HFF-Myc (cell line): ENCODE measurements at regions not wholly inside any gene's neighbourhood (a gene's known extent, or its start where the extent isn't known, plus 50 kb on each side); places are given as distances from the start of the nearest gene placed in this dataset.
A peak's percentile ranks its signal among the peaks of the same experiment; 100 is the strongest.

Experiments used
- DNase-seq: peaks from one replicate; pipeline ENCODE4 v3.0.0-alpha.2; 2011; ENCODE audit warnings: low read depth; ENCODE audit errors: extremely low read depth
- H3K4me3 ChIP-seq: replicated peaks from 2 replicates; pipeline ENCODE4 v1.5.1; 2011; ENCODE audit warnings: low read depth, mild to moderate bottlenecking, control low read depth, low read length
- TF ChIP-seq, protein P1 (sequence below): IDR thresholded peaks from 2 replicates; pipeline ENCODE4 v1.5.1; 2012; ENCODE audit warnings: mild to moderate bottlenecking, low read depth, low read length, control low read depth; ENCODE audit errors: missing control alignments

DNA sequence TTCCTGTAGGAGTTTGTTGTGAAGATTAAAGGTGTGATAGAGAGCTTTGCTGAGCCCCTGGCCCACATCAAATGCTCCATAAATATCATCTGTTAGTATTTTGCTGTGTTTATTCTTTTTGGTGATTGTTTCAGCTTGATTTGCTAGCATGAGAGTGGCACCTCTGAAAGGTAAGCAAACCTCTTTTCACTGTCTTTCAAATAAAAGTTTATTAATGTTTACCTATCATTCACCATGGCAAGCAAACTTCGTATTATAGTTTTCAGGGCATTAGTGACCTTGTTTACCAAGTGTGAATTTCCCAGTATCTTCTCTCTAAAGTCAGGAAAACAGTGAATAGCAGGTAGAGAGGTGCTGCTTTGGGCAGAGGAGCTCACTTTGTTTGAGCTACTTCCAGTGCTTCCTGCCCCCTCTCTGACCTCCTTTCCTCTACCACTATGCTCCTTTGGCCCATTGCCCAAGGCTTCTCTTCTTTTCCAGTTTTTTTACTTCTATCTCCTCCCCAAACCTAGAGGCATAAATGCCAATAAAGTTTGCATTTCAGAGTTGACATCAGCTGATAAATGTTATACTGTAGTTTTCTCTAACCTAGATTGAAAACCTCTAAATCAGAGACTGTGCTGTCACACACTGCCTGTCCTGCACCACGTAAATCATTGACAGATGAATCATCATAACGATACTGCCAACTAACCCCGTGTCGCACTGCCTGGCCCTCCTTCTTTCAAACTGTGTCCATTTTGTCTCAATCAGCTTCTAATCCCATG, 569.0 kb downstream of the TUSC7 start:
- TF ChIP-seq, protein P1, sequence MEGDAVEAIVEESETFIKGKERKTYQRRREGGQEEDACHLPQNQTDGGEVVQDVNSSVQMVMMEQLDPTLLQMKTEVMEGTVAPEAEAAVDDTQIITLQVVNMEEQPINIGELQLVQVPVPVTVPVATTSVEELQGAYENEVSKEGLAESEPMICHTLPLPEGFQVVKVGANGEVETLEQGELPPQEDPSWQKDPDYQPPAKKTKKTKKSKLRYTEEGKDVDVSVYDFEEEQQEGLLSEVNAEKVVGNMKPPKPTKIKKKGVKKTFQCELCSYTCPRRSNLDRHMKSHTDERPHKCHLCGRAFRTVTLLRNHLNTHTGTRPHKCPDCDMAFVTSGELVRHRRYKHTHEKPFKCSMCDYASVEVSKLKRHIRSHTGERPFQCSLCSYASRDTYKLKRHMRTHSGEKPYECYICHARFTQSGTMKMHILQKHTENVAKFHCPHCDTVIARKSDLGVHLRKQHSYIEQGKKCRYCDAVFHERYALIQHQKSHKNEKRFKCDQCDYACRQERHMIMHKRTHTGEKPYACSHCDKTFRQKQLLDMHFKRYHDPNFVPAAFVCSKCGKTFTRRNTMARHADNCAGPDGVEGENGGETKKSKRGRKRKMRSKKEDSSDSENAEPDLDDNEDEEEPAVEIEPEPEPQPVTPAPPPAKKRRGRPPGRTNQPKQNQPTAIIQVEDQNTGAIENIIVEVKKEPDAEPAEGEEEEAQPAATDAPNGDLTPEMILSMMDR = no peak
- DNase-seq = peak; percentile 1
- no peak overlapping the region for H3K4me3 ChIP-seq

- TF ChIP-seq, protein P1 = no peak
- no peak overlapping the region for H3K4me3 ChIP-seq
- peak; percentile 6 for DNase-seq
Measured at GRCh38 chr3:117281371-117281770, 571.8 kb downstream of the TUSC7 start.

DNA sequence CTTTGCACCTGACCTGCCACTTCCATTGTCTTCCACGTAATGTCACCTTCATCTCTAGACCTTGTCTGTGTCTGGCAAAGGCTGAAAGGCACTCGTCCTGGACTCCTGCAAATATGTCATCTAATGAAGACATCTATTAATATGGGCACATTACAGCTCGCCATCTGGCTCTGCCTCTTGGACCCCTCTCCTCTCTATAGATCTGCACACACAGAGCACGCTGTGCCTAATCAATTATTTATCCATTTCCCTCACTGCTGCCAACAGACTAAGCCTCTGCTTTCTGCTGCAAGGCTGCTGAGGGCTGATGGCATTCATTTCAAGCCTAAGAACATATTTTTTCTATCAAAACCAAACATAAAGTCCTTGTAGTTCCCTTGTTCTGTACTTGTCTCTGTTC, 573.0 kb downstream of the TUSC7 start:
- no peak for DNase-seq
- TF ChIP-seq, protein P1 = no peak
- H3K4me3 ChIP-seq = no peak overlapping the region

DNA sequence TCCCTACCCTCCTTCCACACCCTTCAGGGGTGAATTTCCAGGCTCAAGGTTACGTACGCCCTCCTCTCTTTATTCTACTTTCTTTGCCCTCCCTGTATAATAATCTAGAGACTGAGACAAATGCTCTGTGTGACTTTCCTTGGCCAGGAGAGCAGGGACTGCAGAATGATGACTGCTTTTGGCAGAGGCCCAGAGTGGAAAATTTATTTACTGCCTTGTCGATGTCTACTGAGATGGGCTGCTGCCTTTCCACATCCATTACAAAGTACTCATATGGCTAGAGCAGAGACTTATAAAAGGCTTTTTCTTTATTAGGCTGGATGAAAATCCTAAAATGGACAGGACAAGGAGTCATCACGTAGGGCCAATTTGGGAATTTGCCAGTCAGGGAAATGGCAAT, 576.2 kb downstream of the TUSC7 start:
- DNase-seq = no peak
- TF ChIP-seq, protein P1 = no peak
- no peak overlapping the region for H3K4me3 ChIP-seq

DNA sequence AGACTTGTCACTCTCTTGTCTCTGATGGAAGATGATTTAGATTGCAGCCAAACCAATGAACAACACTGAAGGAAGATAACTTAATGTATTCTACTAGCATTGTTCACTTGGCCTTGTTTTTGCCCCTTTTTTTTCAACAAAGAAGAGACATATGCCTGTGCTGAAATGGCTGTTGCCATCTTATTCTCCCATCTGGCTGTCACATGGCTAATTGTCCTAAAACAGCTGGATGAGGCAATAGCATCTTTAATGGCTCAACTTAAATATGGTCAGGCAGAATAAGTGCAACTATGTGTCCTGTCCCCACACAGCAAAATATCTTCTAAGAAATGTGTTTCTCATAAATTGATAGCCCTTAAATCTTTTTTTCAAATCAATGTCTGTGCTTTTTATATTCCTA, 576.9 kb downstream of the TUSC7 start:
- no peak overlapping the region for H3K4me3 ChIP-seq

DNA sequence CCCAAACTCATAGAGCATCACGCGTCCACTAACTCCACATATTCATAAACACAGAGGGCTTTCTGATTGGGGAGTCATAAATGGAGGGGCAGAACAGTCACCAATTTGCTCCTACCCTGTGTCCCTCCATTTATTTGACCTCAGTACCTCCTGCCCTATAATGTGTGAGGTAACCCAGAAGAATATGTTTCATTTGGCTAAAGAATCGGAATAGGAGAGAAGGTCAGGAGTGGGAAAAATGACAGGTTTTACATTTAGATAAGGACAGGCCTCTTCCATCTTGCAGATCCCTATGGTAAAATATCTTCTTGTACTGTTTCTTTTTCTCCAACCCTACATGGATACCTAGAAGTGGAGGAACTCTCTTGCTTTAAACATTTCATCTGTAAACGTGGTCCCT, 578.0 kb downstream of the TUSC7 start:
- DNase-seq = no peak
- H3K4me3 ChIP-seq = no peak overlapping the region
- TF ChIP-seq, protein P1 = no peak

More for the DNA sequence above, 576.9 kb downstream of the TUSC7 start:
- DNase-seq = peak; percentile 10
- TF ChIP-seq, protein P1 = no peak

GRCh38 chr3:117291476-117291875, 581.9 kb downstream of the TUSC7 start:
- TF ChIP-seq, protein P1 = no peak
- H3K4me3 ChIP-seq = no peak overlapping the region
- DNase-seq = no peak
